T-helper 2 cell treated with Interferon-gamma antibody and Interleukin-4, amounts not matched to agents 100 ng/mL and 5 ng/mL, for 36 hours (primary cell): ENCODE measurements at regions not wholly inside any gene's neighbourhood (a gene's known extent, or its start where the extent isn't known, plus 50 kb on each side); places are given as distances from the start of the nearest gene placed in this dataset.

Experiments
- intact Hi-C: fragments of 100-400 bp; cut with micrococcal nuclease; formaldehyde crosslinking; loops from one replicate; pipeline ENCODE4 v1.15.1; 2023

DNA sequence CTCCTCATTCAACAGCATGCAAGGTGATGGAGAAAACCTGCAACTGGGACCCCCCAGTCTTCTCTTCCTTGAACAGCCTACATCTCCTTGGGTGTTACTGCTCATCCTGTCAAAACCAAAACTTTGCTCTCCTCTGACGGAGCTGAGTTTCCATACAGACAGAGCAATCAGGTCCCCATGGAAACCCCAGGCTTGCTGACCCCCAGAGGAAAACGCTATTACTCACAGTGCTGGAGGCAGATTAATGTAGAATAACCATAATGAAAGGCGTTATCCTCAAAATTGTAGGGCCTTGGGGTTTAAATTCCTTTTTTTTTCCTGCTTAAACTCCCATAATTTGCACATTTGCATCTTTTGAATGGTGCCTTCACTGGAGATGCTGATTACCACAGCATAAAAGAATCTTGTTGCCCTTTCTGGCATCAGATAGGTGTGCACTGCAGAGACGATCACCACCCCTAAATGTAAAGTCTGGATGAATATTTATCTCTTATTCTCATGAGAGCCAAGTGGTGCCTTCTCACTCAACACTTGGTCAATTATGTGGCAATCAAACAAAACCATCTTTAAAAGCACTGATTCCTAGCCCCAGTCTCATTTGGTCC, 126.3 kb downstream of the MSX2 start:
- intact Hi-C loops, result no loop called here

DNA sequence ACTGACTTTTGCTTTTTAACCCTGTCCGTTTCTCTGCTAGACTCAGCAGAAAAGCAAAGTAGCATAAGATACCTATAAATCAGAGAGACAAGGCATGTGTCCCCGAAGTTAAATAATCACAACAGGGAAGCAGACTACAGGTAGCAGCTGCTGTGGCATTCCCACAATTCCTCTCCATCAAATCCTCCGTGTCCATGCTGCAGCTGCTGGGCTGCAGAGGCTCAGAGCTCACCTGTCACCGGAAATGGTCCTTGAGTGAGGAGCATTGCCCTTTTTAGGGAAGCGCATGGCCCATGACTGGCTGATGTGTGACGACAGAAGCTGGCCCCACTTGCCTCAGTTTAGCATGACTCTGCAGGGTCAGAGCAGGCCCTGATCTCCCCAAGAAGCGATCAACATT, 125.0 kb downstream of the MSX2 start:
- intact Hi-C loops, result no loop called here

- intact Hi-C loops, result no loop called here
These were observed 120.6 kb downstream of the MSX2 start for GRCh38 chr5:174844971-174845370.

- intact Hi-C loops, result no loop called here
These were observed 119.2 kb downstream of the MSX2 start for GRCh38 chr5:174843263-174844250.

DNA sequence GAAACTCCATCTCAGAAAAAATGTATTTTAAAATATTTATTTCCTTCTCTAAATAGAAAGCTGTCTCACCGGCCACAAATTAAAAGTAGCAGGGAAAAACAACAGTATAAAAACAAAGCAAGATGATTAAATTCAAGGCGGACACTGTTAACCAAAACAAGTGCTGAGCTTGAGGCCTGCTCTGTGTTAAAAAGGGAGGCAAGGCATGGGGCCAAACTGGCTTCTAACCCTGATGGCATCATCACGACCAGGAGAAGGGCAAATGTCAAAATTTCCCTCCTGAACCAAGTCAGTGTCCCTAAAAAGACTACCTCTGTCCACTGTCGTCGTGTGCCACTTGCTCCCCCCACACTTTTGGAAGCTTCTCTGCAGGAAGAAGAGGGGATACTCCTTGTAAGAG, 116.1 kb downstream of the MSX2 start:
- intact Hi-C loops, result no loop called here

GRCh38 chr5:174839196-174839595, 114.8 kb downstream of the MSX2 start:
- intact Hi-C loops, result no loop called here

- intact Hi-C loops, result no loop called here
These were observed 113.8 kb downstream of the MSX2 start for GRCh38 chr5:174837919-174838902.

DNA sequence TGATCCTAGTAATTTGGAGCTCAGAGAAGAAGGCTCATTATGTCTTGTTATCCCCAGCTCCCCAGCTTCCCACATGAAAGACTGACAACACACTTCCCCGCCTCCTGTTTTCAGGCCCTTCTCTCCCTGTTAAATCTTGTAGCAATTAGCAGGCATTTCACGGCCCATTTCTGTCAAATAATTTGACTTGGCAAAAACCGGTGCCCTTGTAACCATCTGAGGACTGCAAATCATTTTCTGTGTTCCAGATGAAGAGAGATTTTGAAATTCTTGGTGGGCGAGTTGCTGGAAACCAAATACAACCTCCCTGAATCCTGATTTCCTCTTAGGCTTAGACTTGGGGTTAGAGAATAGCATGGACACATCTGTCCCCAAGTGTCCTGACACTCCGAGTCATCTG, 109.7 kb downstream of the MSX2 start:
- intact Hi-C loops, result no loop called here

DNA sequence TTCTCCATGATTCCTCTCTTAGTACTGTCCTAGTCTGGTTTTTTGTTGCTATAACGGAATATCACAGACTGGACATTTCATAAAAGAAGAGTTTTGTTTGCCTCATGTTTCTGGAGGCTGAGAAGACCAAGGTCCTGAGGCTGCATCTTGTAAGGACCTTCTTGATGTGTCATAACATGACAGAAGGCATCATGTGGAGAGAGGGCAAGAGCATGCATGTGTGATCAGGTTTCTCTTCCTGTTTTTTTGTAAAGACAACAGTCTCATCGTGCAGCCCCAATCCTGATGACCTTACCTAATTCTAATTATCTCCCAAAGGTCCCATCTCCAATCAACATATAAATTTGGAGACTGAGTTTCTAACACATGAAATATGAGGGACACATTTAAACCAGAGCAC, 108.4 kb downstream of the MSX2 start:
- intact Hi-C loops, result no loop called here

DNA sequence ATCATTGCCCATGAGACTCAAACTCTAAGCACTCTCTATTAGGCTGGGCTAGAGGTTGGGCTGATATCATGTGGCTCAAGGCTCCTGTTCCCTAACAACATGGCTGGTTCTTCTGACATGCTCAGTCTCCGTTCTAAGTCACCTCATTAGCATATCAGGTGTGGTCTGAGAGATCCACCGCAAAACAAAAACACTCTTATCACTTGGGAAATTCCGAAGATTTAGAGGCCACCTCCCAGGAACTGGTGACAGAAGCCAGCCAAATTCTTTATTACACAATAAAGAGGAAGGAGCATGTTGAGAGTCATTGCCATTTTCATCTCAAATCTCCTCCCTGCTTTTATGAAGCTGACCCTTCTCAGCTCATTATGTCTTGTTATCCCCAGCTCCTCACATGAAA, 107.6 kb downstream of the MSX2 start:
- intact Hi-C loops, result no loop called here

DNA sequence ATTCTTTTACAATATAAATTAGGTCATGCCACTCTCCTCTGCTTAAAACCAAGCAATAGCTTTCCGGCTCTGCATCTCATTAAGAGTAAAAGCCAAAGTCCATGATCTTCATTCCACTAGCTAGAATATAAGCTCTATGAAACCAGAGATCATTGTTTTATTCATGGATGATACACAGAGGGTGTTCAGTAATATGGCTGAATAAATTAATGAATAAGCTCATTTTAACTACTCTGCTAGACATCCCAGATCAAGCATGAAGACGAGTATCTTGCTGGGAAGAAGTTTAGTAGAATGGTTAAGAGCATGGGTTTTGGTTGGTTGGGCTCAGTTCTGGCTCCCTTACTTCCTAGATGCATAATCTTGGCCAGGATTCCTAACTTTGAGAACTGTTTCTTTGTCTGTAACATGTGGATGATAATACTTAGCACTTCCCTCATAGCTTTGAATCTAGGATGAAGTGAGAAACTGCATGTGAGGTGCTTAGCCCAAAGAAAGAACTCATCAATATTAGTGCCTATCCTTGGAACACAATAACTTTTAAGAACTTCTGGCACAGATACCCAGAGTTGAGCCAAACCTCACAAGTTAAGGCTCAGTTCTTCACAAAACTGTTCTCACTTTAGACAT, 106.8 kb downstream of the MSX2 start:
- intact Hi-C loops, result no loop called here

- intact Hi-C loops, result no loop called here
These were observed 105.1 kb downstream of the MSX2 start for GRCh38 chr5:174829511-174829864.

- intact Hi-C loops, result no loop called here
These were observed 104.6 kb downstream of the MSX2 start for GRCh38 chr5:174828804-174829510.

DNA sequence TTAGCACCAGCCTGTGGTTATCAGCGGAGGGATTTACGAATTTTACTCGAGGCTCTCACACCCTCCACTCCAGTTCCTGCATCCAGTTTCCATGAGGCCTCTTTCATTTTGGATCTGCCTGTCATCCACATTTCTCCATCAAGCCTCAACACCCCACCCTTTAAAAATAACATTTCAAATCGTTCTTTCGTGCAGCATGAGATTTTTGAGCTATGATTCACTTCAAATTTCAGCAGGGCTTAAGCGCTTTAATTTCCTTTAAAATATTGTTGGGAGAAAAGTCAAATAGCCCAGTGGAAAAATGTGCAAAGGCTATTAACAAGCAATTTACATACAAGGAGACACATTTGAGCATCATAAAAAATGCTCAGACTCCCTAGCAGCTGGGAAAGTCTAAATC, 103.2 kb downstream of the MSX2 start:
- intact Hi-C loops, result no loop called here

- intact Hi-C loops, result no loop called here
These were observed 101.2 kb downstream of the MSX2 start for GRCh38 chr5:174825587-174825986.

GRCh38 chr5:174818430-174818829, 94.0 kb downstream of the MSX2 start:
- intact Hi-C loops, result no loop called here

GRCh38 chr5:174817610-174818009, 93.2 kb downstream of the MSX2 start:
- intact Hi-C loops, result no loop called here

- intact Hi-C loops, result no loop called here
These were observed 92.5 kb downstream of the MSX2 start for GRCh38 chr5:174816858-174817257.

- intact Hi-C loops, result no loop called here
These were observed 87.1 kb downstream of the MSX2 start for GRCh38 chr5:174811438-174811837.

GRCh38 chr5:174810796-174811195, 86.4 kb downstream of the MSX2 start:
- intact Hi-C loops, result no loop called here

DNA sequence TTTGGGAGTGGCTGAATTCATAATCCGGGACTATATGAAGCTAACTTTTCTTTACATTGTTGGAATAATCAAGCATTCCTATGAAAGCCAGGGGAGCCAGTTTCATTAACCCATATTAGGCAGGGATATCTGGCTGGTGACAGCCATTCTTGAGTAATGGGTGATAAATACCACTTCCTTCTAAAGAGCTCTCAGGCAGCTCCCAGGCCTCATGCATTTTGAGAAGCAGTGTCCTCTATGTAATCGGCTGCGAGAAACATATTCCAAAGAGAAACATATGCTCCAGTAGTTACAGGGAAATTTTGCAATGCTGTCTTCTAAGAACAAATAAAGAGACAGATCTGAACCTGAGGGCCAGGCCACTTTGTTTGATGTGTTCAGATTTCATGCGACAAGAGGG, 83.1 kb downstream of the MSX2 start:
- intact Hi-C loops, result no loop called here
